Naive thymus-derived CD4-positive, alpha-beta T cell (primary cell): ENCODE measurements at regions not wholly inside any gene's neighbourhood (a gene's known extent, or its start where the extent isn't known, plus 50 kb on each side); places are given as distances from the start of the nearest gene placed in this dataset.
"Not testable (repeated sequence)": the region's sequence is repeated elsewhere in the genome, so short reads cannot be mapped to it uniquely, and the experiment has no call there.

Experiments
- ATAC-seq: fragments of 150-1000 bp; cut with Tn5 transposase; 2 replicates; pipeline ENCODE4 v1.10.0; 2021; ENCODE audit warnings: mild to moderate bottlenecking, moderate library complexity
- CTCF ChIA-PET: fragments of 350-600 bp; sonication (Branson Sonifier 250); formaldehyde crosslinking; loops from one replicate; lab custom pipeline; 2021; ENCODE audit warnings: antibody characterized with exemption; lab: Charles Lee
- POLR2A ChIA-PET: fragments of 350-600 bp; sonication (Branson Sonifier 250); formaldehyde crosslinking; loops from one replicate; lab custom pipeline; 2021; ENCODE audit warnings: antibody characterized with exemption, inconsistent platforms; lab: Charles Lee
- DNase-seq, 9 donors: peaks; one replicate each; pipeline versions ENCODE4 v3.0.0 to v3.0.0-alpha.2; 2020 to 2022; ENCODE audit warnings: mixed read lengths in 1 of 9
- H3K27ac ChIP-seq: one replicate; pipeline ENCODE4 v1.7.0; 2013; ENCODE audit warnings: mild to moderate bottlenecking, low read depth, low read length, moderate library complexity
- H3K27me3 ChIP-seq, 2 donors: one replicate each; pipeline ENCODE4 v1.7.0; 2013; ENCODE audit warnings: low read length in 2 of 2, mild to moderate bottlenecking in 2 of 2, moderate library complexity in 2 of 2; ENCODE audit not compliant: control insufficient read depth in 2 of 2, insufficient read depth in 2 of 2
- H3K36me3 ChIP-seq, 3 experiments: 1 replicate in 2 of 3; 2 replicates in 1 of 3; pipeline ENCODE4 v1.7.0; 2013; ENCODE audit warnings: low read length in 3 of 3, mild to moderate bottlenecking in 3 of 3, moderate library complexity in 1 of 3; ENCODE audit not compliant: insufficient read depth in 3 of 3, control insufficient read depth in 2 of 3
- H3K4me1 ChIP-seq, 2 donors: one replicate each; pipeline ENCODE4 v1.7.0; 2013; ENCODE audit warnings: low read length in 2 of 2, mild to moderate bottlenecking in 2 of 2, moderate library complexity in 1 of 2; ENCODE audit not compliant: control insufficient read depth in 2 of 2, insufficient read depth in 2 of 2
- H3K4me3 ChIP-seq: 2 replicates; pipeline ENCODE4 v1.7.0; 2013; ENCODE audit warnings: mild to moderate bottlenecking, low read length
- H3K9me3 ChIP-seq, 3 experiments: 1 replicate in 2 of 3; 2 replicates in 1 of 3; pipeline ENCODE4 v1.7.0; 2013; ENCODE audit warnings: low read length in 3 of 3; ENCODE audit not compliant: control insufficient read depth in 2 of 3
- H3K27ac Mint-ChIP-seq, 9 donors: one replicate each; pipeline ENCODE4 v1.8.0; 2020 to 2022; ENCODE audit warnings: mixed read lengths in 9 of 9, mild to moderate bottlenecking in 8 of 9, moderate library complexity in 5 of 9, inconsistent platforms in 2 of 9
- H3K27me3 Mint-ChIP-seq, 5 donors: one replicate each; pipeline ENCODE4 v1.8.0; 2021 to 2022; ENCODE audit warnings: mixed read lengths in 5 of 5, mild to moderate bottlenecking in 1 of 5
- H3K36me3 Mint-ChIP-seq, 5 donors: one replicate each; pipeline ENCODE4 v1.8.0; 2020 to 2022; ENCODE audit warnings: mixed read lengths in 5 of 5, mild to moderate bottlenecking in 3 of 5, inconsistent platforms in 1 of 5
- H3K4me1 Mint-ChIP-seq, 7 donors: one replicate each; pipeline ENCODE4 v1.8.0; 2020 to 2022; ENCODE audit warnings: mixed read lengths in 7 of 7, mild to moderate bottlenecking in 3 of 7, inconsistent platforms in 1 of 7
- H3K4me3 Mint-ChIP-seq, 10 donors: one replicate each; pipeline ENCODE4 v1.8.0; 2020 to 2022; ENCODE audit warnings: mild to moderate bottlenecking in 10 of 10, mixed read lengths in 10 of 10, moderate library complexity in 6 of 10, inconsistent platforms in 2 of 10
- H3K9me3 Mint-ChIP-seq, 11 donors: one replicate each; pipeline ENCODE4 v1.8.0; 2020 to 2022; ENCODE audit warnings: mixed read lengths in 11 of 11, mild to moderate bottlenecking in 4 of 11, inconsistent platforms in 1 of 11, moderate library complexity in 1 of 11
- intact Hi-C, 2 donors: fragments of 100-400 bp; cut with micrococcal nuclease; formaldehyde crosslinking; loops; one replicate each; pipeline ENCODE4 v1.15.1; 2023

GRCh38 chr9:115418181-115418580 lies 300.2 kb upstream of the TNC start:
- H3K4me1 Mint-ChIP-seq, H3K4me1 ChIP-seq, H3K36me3 Mint-ChIP-seq, H3K27me3 ChIP-seq, H3K27ac ChIP-seq, H3K4me3 ChIP-seq, H3K9me3 ChIP-seq, DNase-seq, H3K4me3 Mint-ChIP-seq, H3K36me3 ChIP-seq, intact Hi-C loops, POLR2A ChIA-PET, H3K27ac Mint-ChIP-seq, ATAC-seq: not testable (repeated sequence)
- H3K27me3 Mint-ChIP-seq = peaks cover 0 to 16% (median 8%) of the 10 kb centered on the region in 5 donors
- H3K9me3 Mint-ChIP-seq = peaks cover 0 to 38% (median 12%) of the 10 kb centered on the region in 11 donors
- CTCF ChIA-PET = interaction anchor here (0.7 kb wide), 1 partner anchor 1320 kb away, joined by 3 read pairs; no protein-coding TSS in a partner anchor

GRCh38 chr9:115422932-115423440 lies 305.0 kb upstream of the TNC start:
- peak overlapping the region in 1 of 9 donors; percentile 24 for H3K27ac Mint-ChIP-seq
- H3K9me3 Mint-ChIP-seq = peaks cover 5 to 61% (median 15%) of the 10 kb centered on the region in 11 donors
- H3K36me3 ChIP-seq = no peaks in the 10 kb centered on the region
- no peak overlapping the region for H3K27ac ChIP-seq
- peaks cover 0 to 4% (median 0%) of the 10 kb centered on the region in 3 experiments for H3K9me3 ChIP-seq
- no peak overlapping the region for H3K4me3 Mint-ChIP-seq
- ATAC-seq (no peak), DNase-seq (no peak)
- intact Hi-C loops = no loop called here
- no peaks in the 10 kb centered on the region for H3K4me1 ChIP-seq
- POLR2A ChIA-PET = no interaction called here
- CTCF ChIA-PET = no interaction called here
- no peak overlapping the region for H3K4me3 ChIP-seq
- peaks cover 0 to 7% (median 0%) of the 10 kb centered on the region in 5 donors for H3K27me3 Mint-ChIP-seq
- H3K4me1 Mint-ChIP-seq = no peaks in the 10 kb centered on the region
- peaks cover 0 to 9% (median 0%) of the 10 kb centered on the region in 5 donors for H3K36me3 Mint-ChIP-seq
- H3K27me3 ChIP-seq = no peaks in the 10 kb centered on the region

GRCh38 chr9:115423646-115424045 lies 305.7 kb upstream of the TNC start:
- CTCF ChIA-PET = no interaction called here
- Histone ChIP-seq H3K27me3 (no peaks in the 10 kb centered on the region), H3K4me1 (no peaks in the 10 kb centered on the region), H3K4me3 (no peak overlapping the region), H3K36me3 (no peaks in the 10 kb centered on the region), H3K9me3 (peaks cover 0 to 4% (median 0%) of the 10 kb centered on the region in 3 experiments), H3K27ac (no peak overlapping the region)
- Mint-ChIP-seq H3K4me1 (no peaks in the 10 kb centered on the region), H3K9me3 (peaks cover 5 to 61% (median 15%) of the 10 kb centered on the region in 11 donors), H3K27me3 (peaks cover 0 to 7% (median 0%) of the 10 kb centered on the region in 5 donors), H3K36me3 (peaks cover 0 to 9% (median 0%) of the 10 kb centered on the region in 5 donors), H3K27ac (no peak overlapping the region), H3K4me3 (no peak overlapping the region)
- no peak for DNase-seq
- POLR2A ChIA-PET = no interaction called here
- ATAC-seq = no peak
- intact Hi-C loops = no loop called here

- peaks cover 5 to 57% (median 14%) of the 10 kb centered on the region in 11 donors for H3K9me3 Mint-ChIP-seq
- Histone ChIP-seq H3K4me3 (no peak overlapping the region), H3K27ac (no peak overlapping the region), H3K9me3 (peaks cover 0 to 2% (median 0%) of the 10 kb centered on the region in 3 experiments), H3K27me3 (no peaks in the 10 kb centered on the region), H3K36me3 (no peaks in the 10 kb centered on the region), H3K4me1 (no peaks in the 10 kb centered on the region)
- ATAC-seq (no peak), DNase-seq (no peak)
- H3K4me1 Mint-ChIP-seq = no peaks in the 10 kb centered on the region
- no peak overlapping the region for H3K4me3 Mint-ChIP-seq
- H3K27ac Mint-ChIP-seq = no peak overlapping the region
- ChIA-PET POLR2A (no interaction called here), CTCF (no interaction called here)
- intact Hi-C loops = no loop called here
- H3K36me3 Mint-ChIP-seq = peaks cover 0 to 2% (median 0%) of the 10 kb centered on the region in 5 donors
- peaks cover 0 to 7% (median 0%) of the 10 kb centered on the region in 5 donors for H3K27me3 Mint-ChIP-seq
Observed at GRCh38 chr9:115425601-115426000, 307.6 kb upstream of the TNC start.

- ChIA-PET POLR2A (no interaction called here), CTCF (no interaction called here)
- ATAC-seq (no peak), DNase-seq (no peak)
- Histone ChIP-seq H3K27me3 (no peaks in the 10 kb centered on the region), H3K4me1 (no peaks in the 10 kb centered on the region), H3K4me3 (no peak overlapping the region), H3K36me3 (no peaks in the 10 kb centered on the region), H3K27ac (no peak overlapping the region), H3K9me3 (no peaks in the 10 kb centered on the region)
- intact Hi-C loops = no loop called here
- Mint-ChIP-seq H3K4me1 (no peaks in the 10 kb centered on the region), H3K36me3 (no peaks in the 10 kb centered on the region), H3K9me3 (peaks cover 0 to 11% (median 3%) of the 10 kb centered on the region in 11 donors), H3K27ac (no peak overlapping the region), H3K4me3 (no peak overlapping the region), H3K27me3 (peaks cover 0 to 10% (median 0%) of the 10 kb centered on the region in 5 donors)
Observed at GRCh38 chr9:115437418-115437817, 319.5 kb upstream of the TNC start.

GRCh38 chr9:115439641-115440040 lies 321.7 kb upstream of the TNC start:
- no peaks in the 10 kb centered on the region for H3K27me3 ChIP-seq
- H3K4me1 Mint-ChIP-seq = no peaks in the 10 kb centered on the region
- H3K9me3 ChIP-seq = no peaks in the 10 kb centered on the region
- peaks cover 0 to 11% (median 4%) of the 10 kb centered on the region in 11 donors for H3K9me3 Mint-ChIP-seq
- H3K4me3 Mint-ChIP-seq = no peak overlapping the region
- CTCF ChIA-PET = no interaction called here
- DNase-seq = no peak
- H3K27me3 Mint-ChIP-seq = peaks cover 0 to 14% (median 10%) of the 10 kb centered on the region in 5 donors
- no peak overlapping the region for H3K27ac ChIP-seq
- no peak overlapping the region for H3K27ac Mint-ChIP-seq
- H3K4me1 ChIP-seq = no peaks in the 10 kb centered on the region
- intact Hi-C loops = no loop called here
- ATAC-seq = no peak
- no peak overlapping the region for H3K4me3 ChIP-seq
- H3K36me3 Mint-ChIP-seq = no peaks in the 10 kb centered on the region
- H3K36me3 ChIP-seq = no peaks in the 10 kb centered on the region
- POLR2A ChIA-PET = no interaction called here

- Histone ChIP-seq H3K4me1 (no peaks in the 10 kb centered on the region), H3K27me3 (no peaks in the 10 kb centered on the region), H3K36me3 (no peaks in the 10 kb centered on the region), H3K4me3 (no peak overlapping the region), H3K9me3 (no peaks in the 10 kb centered on the region), H3K27ac (no peak overlapping the region)
- H3K4me3 Mint-ChIP-seq = no peak overlapping the region
- H3K27ac Mint-ChIP-seq = no peak overlapping the region
- CTCF ChIA-PET = no interaction called here
- H3K27me3 Mint-ChIP-seq = peaks cover 0 to 14% (median 13%) of the 10 kb centered on the region in 5 donors
- intact Hi-C loops = no loop called here
- ATAC-seq (no peak), DNase-seq (no peak)
- H3K36me3 Mint-ChIP-seq = no peaks in the 10 kb centered on the region
- POLR2A ChIA-PET = no interaction called here
- H3K4me1 Mint-ChIP-seq = no peaks in the 10 kb centered on the region
- peaks cover 0 to 9% (median 2%) of the 10 kb centered on the region in 11 donors for H3K9me3 Mint-ChIP-seq
Observed at GRCh38 chr9:115442054-115442453, 324.1 kb upstream of the TNC start.
